HEK293 (cell line): ENCODE measurements at regions not wholly inside any gene's neighbourhood (a gene's known extent, or its start where the extent isn't known, plus 50 kb on each side); places are given as distances from the start of the nearest gene placed in this dataset.

Source experiments
- CTCF ChIA-PET: fragments of 350-600 bp; formaldehyde crosslinking; extraction: SDS; loops from one replicate; lab custom pipeline; 2021; ENCODE audit warnings: antibody characterized with exemption; lab: Yijun Ruan, JAX
- POLR2A ChIA-PET: fragments of 300-600 bp; formaldehyde crosslinking; extraction: SDS; loops from one replicate; lab custom pipeline; 2020; ENCODE audit warnings: antibody characterized with exemption, inconsistent platforms; lab: Yijun Ruan, JAX
- H3K27ac ChIP-seq: fragments of 200-500 bp; sonication (Bioruptor generic); 2 replicates; pipeline ENCODE4 v1.5.1; 2014; ENCODE audit warnings: low read depth, low read length, control low read depth, inconsistent platforms; ENCODE audit errors: extremely low read depth
- H3K36me3 ChIP-seq, 2 experiments: fragments of 200-500 bp in 1 of 2; sonication (Bioruptor generic) in 1 of 2; 1 replicate in 1 of 2; 2 replicates in 1 of 2; pipeline ENCODE4 v1.5.1; 2014 to 2017; ENCODE audit warnings: inconsistent platforms in 2 of 2, low read length in 2 of 2; ENCODE audit not compliant: control insufficient read depth in 2 of 2, insufficient read depth in 1 of 2
- H3K4me1 ChIP-seq: fragments of 200-500 bp; sonication (Bioruptor generic); 2 replicates; pipeline ENCODE4 v1.5.1; 2014; ENCODE audit warnings: mild to moderate bottlenecking, low read length, inconsistent platforms; ENCODE audit not compliant: control insufficient read depth, insufficient read depth
- H3K4me3 ChIP-seq: 2 replicates; pipeline ENCODE4 v1.5.1; 2011; ENCODE audit warnings: low read depth, mild to moderate bottlenecking, control low read depth, low read length, moderate library complexity
- H3K9me3 ChIP-seq: fragments of 200-500 bp; sonication (Bioruptor generic); 2 replicates; pipeline ENCODE4 v1.5.1; 2014; ENCODE audit warnings: low read depth, low read length, inconsistent platforms; ENCODE audit not compliant: control insufficient read depth, insufficient read depth
- KLF16 ChIP-seq: fragments of 450-650 bp; formaldehyde crosslinking; IDR thresholded peaks from 2 replicates; pipeline ENCODE4 v1.5.1; 2017; ENCODE audit warnings: missing biosample characterization, missing genetic modification characterization
- KLF9 ChIP-seq: fragments of 450-650 bp; formaldehyde crosslinking; IDR thresholded peaks from 2 replicates; pipeline ENCODE4 v1.5.1; 2016; ENCODE audit warnings: missing biosample characterization, missing genetic modification characterization, low read depth
- MEIS1 ChIP-seq: sonication (generic); formaldehyde crosslinking; IDR thresholded peaks from 2 replicates; pipeline ENCODE4 v1.8.1; 2022; ENCODE audit warnings: missing genetic modification reagents, mild to moderate bottlenecking, borderline replicate concordance
- RBAK ChIP-seq: fragments of 450-650 bp; formaldehyde crosslinking; IDR thresholded peaks from 2 replicates; pipeline ENCODE4 v1.5.1; 2016; ENCODE audit warnings: missing biosample characterization, missing genetic modification characterization
- SCRT1 ChIP-seq: fragments of 450-650 bp; formaldehyde crosslinking; IDR thresholded peaks from 2 replicates; pipeline ENCODE4 v1.5.1; 2016; ENCODE audit warnings: missing biosample characterization, missing genetic modification characterization, borderline replicate concordance
- YY2 ChIP-seq: fragments of 450-650 bp; formaldehyde crosslinking; IDR thresholded peaks from 2 replicates; pipeline ENCODE4 v1.5.1; 2016; ENCODE audit warnings: missing biosample characterization, missing genetic modification characterization
- ZBTB8A ChIP-seq: fragments of 450-650 bp; formaldehyde crosslinking; IDR thresholded peaks from 2 replicates; pipeline ENCODE4 v1.5.1; 2016; ENCODE audit warnings: missing biosample characterization, missing genetic modification characterization
- ZFP41 ChIP-seq: fragments of 450-650 bp; formaldehyde crosslinking; IDR thresholded peaks from 2 replicates; pipeline ENCODE4 v1.5.1; 2016; ENCODE audit warnings: missing biosample characterization, missing genetic modification characterization, borderline replicate concordance
- ZIC2 ChIP-seq: fragments of 450-650 bp; formaldehyde crosslinking; IDR thresholded peaks from 2 replicates; pipeline ENCODE4 v1.5.1; 2016; ENCODE audit warnings: missing biosample characterization, missing genetic modification characterization
- ZNF138 ChIP-seq: fragments of 450-650 bp; formaldehyde crosslinking; IDR thresholded peaks from 2 replicates; pipeline ENCODE4 v1.5.1; 2016; ENCODE audit warnings: missing biosample characterization, missing genetic modification characterization, borderline replicate concordance
- ZNF148 ChIP-seq: fragments of 450-650 bp; formaldehyde crosslinking; IDR thresholded peaks from 2 replicates; pipeline ENCODE4 v1.5.0; 2017; ENCODE audit warnings: missing biosample characterization, missing genetic modification characterization, borderline replicate concordance
- ZNF221 ChIP-seq: fragments of 450-650 bp; formaldehyde crosslinking; IDR thresholded peaks from 2 replicates; pipeline ENCODE4 v1.5.1; 2017; ENCODE audit warnings: missing biosample characterization, missing genetic modification characterization, borderline replicate concordance
- ZNF24 ChIP-seq: fragments of 450-650 bp; formaldehyde crosslinking; IDR thresholded peaks from 2 replicates; pipeline ENCODE4 v1.5.1; 2016; ENCODE audit warnings: missing biosample characterization, missing genetic modification characterization
- ZNF274 ChIP-seq, 2 experiments: fragments of 200-500 bp in 1 of 2; fragments of 450-650 bp in 1 of 2; sonication (Bioruptor generic) in 1 of 2; formaldehyde crosslinking in 1 of 2; IDR thresholded peaks; 2 replicates each; pipeline versions ENCODE4 v1.5.1 to v1.6.1; 2014 to 2016; ENCODE audit warnings: borderline replicate concordance in 1 of 2, inconsistent platforms in 1 of 2, low read length in 1 of 2, missing biosample characterization in 1 of 2, missing genetic modification characterization in 1 of 2
- ZNF302 ChIP-seq: fragments of 450-650 bp; formaldehyde crosslinking; IDR thresholded peaks from 2 replicates; pipeline ENCODE4 v1.5.1; 2016; ENCODE audit warnings: missing biosample characterization, missing genetic modification characterization, low read depth
- ZNF529 ChIP-seq: fragments of 450-650 bp; formaldehyde crosslinking; IDR thresholded peaks from 2 replicates; pipeline ENCODE4 v1.5.1; 2017; ENCODE audit warnings: missing genetic modification characterization, missing biosample characterization; ENCODE audit not compliant: insufficient replicate concordance
- ZNF530 ChIP-seq: fragments of 450-650 bp; formaldehyde crosslinking; IDR thresholded peaks from 2 replicates; pipeline ENCODE4 v1.5.1; 2016; ENCODE audit warnings: low read depth, missing biosample characterization, missing genetic modification characterization
- ZNF544 ChIP-seq: fragments of 450-650 bp; formaldehyde crosslinking; IDR thresholded peaks from 2 replicates; pipeline ENCODE4 v1.5.0; 2017; ENCODE audit warnings: missing biosample characterization, missing genetic modification characterization
- ZNF558 ChIP-seq: fragments of 450-650 bp; formaldehyde crosslinking; IDR thresholded peaks from 2 replicates; pipeline ENCODE4 v1.5.1; 2016; ENCODE audit warnings: missing biosample characterization, missing genetic modification characterization
- ZNF843 ChIP-seq: fragments of 450-650 bp; formaldehyde crosslinking; IDR thresholded peaks from 2 replicates; pipeline ENCODE4 v1.5.1; 2016; ENCODE audit warnings: missing biosample characterization, missing genetic modification characterization
- TF ChIP-seq, protein P1 (sequence below): fragments of 450-650 bp; formaldehyde crosslinking; IDR thresholded peaks from 2 replicates; pipeline ENCODE4 v1.5.1; 2016; ENCODE audit warnings: missing biosample characterization, missing genetic modification characterization, borderline replicate concordance
- TF ChIP-seq, protein P2 (sequence below): fragments of 450-650 bp; formaldehyde crosslinking; IDR thresholded peaks from 2 replicates; pipeline ENCODE4 v1.5.1; 2017; ENCODE audit warnings: missing biosample characterization, missing genetic modification characterization
- TF ChIP-seq, protein P3 (sequence below): fragments of 450-650 bp; formaldehyde crosslinking; conservative IDR thresholded peaks from 2 replicates; pipeline ENCODE4 v1.5.1; 2016; ENCODE audit warnings: low read depth, missing biosample characterization, missing genetic modification characterization

DNA sequence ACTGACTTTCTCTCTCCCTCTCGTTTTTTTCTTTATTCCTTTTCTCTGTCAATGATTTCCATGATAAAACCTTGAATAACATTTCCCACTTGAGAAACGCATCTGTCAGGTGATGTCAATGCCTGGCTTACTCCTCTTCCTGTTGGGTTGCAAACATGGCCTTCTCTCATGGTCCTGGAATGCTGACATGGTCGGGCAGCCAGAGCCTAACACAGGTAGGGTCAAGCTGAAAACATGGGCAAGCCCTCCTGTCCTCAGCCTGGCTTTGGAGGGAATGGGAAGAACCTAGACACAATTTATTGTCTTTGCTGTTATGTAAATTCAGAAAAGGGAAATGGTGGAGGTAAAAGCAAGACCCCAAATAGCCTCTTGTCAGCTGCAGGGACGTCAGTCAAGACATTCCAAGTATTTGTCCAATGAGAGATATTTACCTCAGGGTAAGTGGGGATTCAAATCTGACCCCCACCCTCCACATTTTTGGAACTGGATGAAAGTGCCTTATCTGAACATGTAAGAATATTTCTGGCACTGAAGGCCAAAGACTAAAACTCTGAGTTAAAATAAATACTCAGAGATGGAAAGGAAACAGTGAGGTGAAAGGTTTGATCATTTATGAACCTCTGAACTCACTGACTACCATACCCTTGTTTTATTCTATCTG is 473.8 kb downstream of the SPRY1 start:
- Histone ChIP-seq H3K36me3 (no peaks in the 10 kb centered on the region), H3K4me3 (no peak overlapping the region), H3K9me3 (no peaks in the 10 kb centered on the region), H3K27ac (no peak overlapping the region), H3K4me1 (no peaks in the 10 kb centered on the region)
- TF ChIP-seq ZNF529 (tag by site-specific recombination) (no peak), ZNF530 (tag by site-specific recombination) (no peak), ZIC2 (no peak), MEIS1 (no peak), ZNF221 (no peak), ZNF302 (tag by site-specific recombination) (no peak), SCRT1 (tag by site-specific recombination) (no peak), ZBTB8A (no peak)
- TF ChIP-seq, protein P1, sequence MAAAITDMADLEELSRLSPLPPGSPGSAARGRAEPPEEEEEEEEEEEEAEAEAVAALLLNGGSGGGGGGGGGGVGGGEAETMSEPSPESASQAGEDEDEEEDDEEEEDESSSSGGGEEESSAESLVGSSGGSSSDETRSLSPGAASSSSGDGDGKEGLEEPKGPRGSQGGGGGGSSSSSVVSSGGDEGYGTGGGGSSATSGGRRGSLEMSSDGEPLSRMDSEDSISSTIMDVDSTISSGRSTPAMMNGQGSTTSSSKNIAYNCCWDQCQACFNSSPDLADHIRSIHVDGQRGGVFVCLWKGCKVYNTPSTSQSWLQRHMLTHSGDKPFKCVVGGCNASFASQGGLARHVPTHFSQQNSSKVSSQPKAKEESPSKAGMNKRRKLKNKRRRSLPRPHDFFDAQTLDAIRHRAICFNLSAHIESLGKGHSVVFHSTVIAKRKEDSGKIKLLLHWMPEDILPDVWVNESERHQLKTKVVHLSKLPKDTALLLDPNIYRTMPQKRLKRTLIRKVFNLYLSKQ (tag by site-specific recombination), result no peak
- TF ChIP-seq, protein P2, sequence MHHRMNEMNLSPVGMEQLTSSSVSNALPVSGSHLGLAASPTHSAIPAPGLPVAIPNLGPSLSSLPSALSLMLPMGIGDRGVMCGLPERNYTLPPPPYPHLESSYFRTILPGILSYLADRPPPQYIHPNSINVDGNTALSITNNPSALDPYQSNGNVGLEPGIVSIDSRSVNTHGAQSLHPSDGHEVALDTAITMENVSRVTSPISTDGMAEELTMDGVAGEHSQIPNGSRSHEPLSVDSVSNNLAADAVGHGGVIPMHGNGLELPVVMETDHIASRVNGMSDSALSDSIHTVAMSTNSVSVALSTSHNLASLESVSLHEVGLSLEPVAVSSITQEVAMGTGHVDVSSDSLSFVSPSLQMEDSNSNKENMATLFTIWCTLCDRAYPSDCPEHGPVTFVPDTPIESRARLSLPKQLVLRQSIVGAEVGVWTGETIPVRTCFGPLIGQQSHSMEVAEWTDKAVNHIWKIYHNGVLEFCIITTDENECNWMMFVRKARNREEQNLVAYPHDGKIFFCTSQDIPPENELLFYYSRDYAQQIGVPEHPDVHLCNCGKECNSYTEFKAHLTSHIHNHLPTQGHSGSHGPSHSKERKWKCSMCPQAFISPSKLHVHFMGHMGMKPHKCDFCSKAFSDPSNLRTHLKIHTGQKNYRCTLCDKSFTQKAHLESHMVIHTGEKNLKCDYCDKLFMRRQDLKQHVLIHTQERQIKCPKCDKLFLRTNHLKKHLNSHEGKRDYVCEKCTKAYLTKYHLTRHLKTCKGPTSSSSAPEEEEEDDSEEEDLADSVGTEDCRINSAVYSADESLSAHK (tag by site-specific recombination), result no peak
- ChIA-PET CTCF (no interaction called here), POLR2A (no interaction called here)

DNA sequence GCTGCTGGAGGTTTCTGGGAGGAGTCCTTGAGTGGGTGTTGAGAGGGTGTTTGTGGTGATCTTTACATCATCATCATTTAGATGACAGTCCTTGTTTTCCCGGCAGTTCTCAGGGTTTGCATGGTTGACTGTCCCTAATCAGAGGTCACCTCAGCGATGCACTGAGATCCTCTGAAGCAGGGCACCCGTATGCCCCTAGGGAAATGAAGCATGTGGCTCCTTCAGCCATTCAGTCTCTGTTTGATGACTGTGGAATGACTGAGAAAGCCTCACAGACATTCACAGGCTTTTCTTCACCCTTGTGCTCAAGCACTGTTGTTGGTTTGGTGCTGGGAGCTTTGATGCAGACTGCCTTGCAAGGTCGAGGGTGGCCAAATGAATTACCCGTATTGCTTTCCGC is 474.7 kb downstream of the SPRY1 start:
- POLR2A ChIA-PET, result no interaction called here

More for the DNA sequence above, 474.7 kb downstream of the SPRY1 start:
- Histone ChIP-seq H3K9me3 (no peaks in the 10 kb centered on the region), H3K4me1 (no peaks in the 10 kb centered on the region)
- TF ChIP-seq ZNF558 (no peak), ZNF24 (no peak), ZNF544 (no peak), ZNF138 (no peak), ZNF843 (tag by site-specific recombination) (no peak), RBAK (tag by site-specific recombination) (no peak), ZNF274 (IDR thresholded peaks at IDR 0.05; ENCODE audit: low read length) (no peak), ZNF274 (tag by site-specific recombination; IDR thresholded peaks at IDR 0.05; ENCODE audit: borderline replicate concordance) (no peak), YY2 (tag by site-specific recombination) (no peak), KLF9 (tag by site-specific recombination) (no peak), MEIS1 (no peak), ZNF148 (tag by site-specific recombination) (no peak), ZFP41 (tag by site-specific recombination) (no peak), KLF16 (no peak)
- TF ChIP-seq, protein P1 (tag by site-specific recombination), result no peak
- TF ChIP-seq, protein P3, sequence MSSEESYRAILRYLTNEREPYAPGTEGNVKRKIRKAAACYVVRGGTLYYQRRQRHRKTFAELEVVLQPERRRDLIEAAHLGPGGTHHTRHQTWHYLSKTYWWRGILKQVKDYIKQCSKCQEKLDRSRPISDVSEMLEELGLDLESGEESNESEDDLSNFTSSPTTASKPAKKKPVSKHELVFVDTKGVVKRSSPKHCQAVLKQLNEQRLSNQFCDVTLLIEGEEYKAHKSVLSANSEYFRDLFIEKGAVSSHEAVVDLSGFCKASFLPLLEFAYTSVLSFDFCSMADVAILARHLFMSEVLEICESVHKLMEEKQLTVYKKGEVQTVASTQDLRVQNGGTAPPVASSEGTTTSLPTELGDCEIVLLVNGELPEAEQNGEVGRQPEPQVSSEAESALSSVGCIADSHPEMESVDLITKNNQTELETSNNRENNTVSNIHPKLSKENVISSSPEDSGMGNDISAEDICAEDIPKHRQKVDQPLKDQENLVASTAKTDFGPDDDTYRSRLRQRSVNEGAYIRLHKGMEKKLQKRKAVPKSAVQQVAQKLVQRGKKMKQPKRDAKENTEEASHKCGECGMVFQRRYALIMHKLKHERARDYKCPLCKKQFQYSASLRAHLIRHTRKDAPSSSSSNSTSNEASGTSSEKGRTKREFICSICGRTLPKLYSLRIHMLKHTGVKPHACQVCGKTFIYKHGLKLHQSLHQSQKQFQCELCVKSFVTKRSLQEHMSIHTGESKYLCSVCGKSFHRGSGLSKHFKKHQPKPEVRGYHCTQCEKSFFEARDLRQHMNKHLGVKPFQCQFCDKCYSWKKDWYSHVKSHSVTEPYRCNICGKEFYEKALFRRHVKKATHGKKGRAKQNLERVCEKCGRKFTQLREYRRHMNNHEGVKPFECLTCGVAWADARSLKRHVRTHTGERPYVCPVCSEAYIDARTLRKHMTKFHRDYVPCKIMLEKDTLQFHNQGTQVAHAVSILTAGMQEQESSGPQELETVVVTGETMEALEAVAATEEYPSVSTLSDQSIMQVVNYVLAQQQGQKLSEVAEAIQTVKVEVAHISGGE, result no peak
- TF ChIP-seq, all 188 proteins: peak for 0
- Histone ChIP-seq H3K4me3 (no peak overlapping the region), H3K27ac (no peak overlapping the region), H3K36me3 (no peaks in the 10 kb centered on the region)
- CTCF ChIA-PET, result no interaction called here
